HL-60/S4 treated with phorbol 12-myristate 13-acetate at 8.2 ng/mL for 4 days and 3 days (cell line): ENCODE measurements at regions not wholly inside any gene's neighbourhood (a gene's known extent, or its start where the extent isn't known, plus 50 kb on each side); places are given as distances from the start of the nearest gene placed in this dataset.

Experiments
- in situ Hi-C: fragments of 300-500 bp; cut with MboI; formaldehyde crosslinking; loops from 2 replicates; pipeline ENCODE4 v1.15.0; 2022; ENCODE audit warnings: low sequenced_read_pairs

- in situ Hi-C loops: no loop called here
These were observed 728.7 kb downstream of the LTN1 start for GRCh38 chr21:28263974-28264373.

DNA sequence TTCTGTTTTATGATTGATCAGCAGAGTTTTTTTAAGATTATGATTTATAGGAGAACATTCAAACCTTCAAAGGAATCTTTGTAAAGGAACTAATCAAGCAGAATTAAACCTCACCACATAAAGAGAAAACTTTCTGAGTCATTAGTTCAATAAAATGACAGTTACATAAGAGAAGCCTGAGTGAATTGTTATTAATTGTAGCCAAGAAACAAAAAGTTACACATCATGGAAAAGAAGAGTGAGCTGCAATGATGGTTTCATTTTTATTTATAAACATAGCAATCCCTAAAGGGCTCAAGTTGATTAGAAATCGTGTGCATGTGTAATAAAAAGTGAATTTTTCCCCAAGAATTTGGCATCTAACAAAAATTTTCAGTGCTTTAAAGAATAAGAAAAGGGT is 731.4 kb downstream of the LTN1 start:
- in situ Hi-C loops: no loop called here

- in situ Hi-C loops: no loop called here
These were observed 735.4 kb downstream of the LTN1 start for GRCh38 chr21:28257276-28257675.

DNA sequence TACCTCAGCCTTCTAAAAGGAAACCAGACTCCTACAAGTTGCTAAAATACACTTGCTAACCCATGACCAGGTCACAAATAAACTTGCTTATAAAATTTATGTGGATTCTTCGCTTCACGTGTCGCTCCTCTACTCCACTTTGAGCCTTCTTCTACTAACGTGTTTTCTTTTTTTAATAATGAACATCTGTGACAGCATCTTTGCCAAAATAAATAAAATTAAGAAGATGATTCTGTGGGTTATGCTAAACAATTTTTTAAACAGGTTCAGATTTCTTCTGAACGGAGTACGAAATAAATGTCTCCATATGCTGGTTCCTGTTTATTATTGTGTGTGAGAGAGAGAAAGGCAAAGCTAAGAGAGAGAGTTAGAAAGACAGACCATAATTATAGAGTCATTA is 735.8 kb downstream of the LTN1 start:
- in situ Hi-C loops: no loop called here

DNA sequence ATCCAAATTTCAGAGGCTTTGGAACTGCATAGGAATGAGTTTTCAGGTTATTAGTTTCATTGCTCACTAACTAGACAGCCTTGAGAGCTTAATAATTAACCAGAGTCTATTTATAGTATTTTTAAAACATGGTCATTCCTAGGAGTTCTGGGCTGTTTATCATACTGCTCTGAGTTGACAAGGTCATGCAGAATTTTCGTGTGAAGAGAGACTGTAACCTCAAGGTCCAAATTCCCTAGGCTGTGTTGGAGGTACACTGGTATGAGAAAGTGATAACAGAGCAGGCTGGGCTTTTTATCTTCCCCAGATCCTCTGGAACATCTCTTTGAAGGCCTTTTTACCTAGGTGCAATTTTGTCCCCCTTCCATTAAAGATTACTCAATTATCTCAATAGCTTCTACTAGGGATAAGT is 736.3 kb downstream of the LTN1 start:
- in situ Hi-C loops: no loop called here

DNA sequence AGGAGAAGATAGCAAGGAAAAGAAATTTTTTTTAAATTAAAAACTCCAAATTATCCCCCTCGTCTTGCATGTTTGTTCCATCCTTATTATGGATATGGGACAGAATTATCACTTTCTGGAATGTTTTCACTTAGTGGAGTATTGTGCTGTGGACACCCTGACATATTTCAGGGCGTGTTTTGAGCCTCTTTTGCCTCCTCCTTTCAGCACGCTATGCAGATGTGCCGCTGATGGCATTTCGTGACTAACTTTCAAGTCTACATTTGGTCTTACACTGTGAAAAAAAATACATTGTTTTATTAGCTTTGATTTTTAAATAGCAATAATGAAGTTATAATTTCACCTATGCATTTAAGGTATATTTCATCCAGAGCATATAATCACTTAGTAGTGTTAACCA is 738.7 kb downstream of the LTN1 start:
- in situ Hi-C loops: no loop called here

DNA sequence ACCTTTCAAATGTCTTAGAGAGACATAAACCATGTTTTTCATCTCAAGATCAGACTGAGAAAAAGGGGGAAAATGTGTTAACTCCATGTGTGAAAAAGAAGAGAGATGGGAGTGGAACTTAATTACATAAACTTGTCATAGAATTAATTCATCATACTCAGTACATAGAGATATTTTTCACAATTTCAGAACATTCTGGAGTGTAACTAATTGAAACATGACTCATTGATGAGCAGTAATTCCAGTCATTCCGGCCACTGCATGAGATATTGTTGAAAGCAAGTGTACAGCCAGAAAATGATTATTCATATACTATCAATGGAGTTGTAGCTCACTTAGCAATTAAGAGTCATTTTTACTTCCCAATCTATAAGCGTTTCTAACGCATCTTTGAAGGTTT is 739.3 kb downstream of the LTN1 start:
- in situ Hi-C loops: no loop called here

GRCh38 chr21:28252928-28253327 is 739.7 kb downstream of the LTN1 start:
- in situ Hi-C loops: no loop called here

- in situ Hi-C loops: no loop called here
These were observed 741.7 kb downstream of the LTN1 start for GRCh38 chr21:28250946-28251345.

GRCh38 chr21:28247454-28248020 is 745.1 kb downstream of the LTN1 start:
- in situ Hi-C loops: no loop called here

- in situ Hi-C loops: no loop called here
These were observed 752.1 kb downstream of the LTN1 start for GRCh38 chr21:28240586-28240985.

DNA sequence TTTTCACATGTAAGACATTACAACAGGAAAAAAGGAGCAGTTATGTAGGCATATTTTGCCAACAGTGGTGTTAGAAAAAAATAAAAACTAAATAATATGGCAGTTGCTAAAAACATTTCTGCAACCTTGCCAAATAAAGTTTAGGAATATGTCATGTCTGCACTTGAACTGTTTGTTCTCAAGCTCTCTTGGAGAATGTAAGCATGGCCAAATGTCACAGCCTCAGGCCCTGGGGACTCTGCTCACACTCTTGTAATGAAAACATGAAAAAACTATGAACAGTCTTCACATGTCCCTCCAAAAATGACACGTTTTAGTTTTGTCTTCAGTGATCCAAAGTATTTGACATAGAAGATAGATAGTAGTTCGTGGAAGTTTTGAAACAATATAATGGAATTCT is 753.3 kb downstream of the LTN1 start:
- in situ Hi-C loops: no loop called here

GRCh38 chr21:28237661-28238060 is 755.0 kb downstream of the LTN1 start:
- in situ Hi-C loops: no loop called here

- in situ Hi-C loops: no loop called here
These were observed 757.3 kb downstream of the LTN1 start for GRCh38 chr21:28235169-28235895.

DNA sequence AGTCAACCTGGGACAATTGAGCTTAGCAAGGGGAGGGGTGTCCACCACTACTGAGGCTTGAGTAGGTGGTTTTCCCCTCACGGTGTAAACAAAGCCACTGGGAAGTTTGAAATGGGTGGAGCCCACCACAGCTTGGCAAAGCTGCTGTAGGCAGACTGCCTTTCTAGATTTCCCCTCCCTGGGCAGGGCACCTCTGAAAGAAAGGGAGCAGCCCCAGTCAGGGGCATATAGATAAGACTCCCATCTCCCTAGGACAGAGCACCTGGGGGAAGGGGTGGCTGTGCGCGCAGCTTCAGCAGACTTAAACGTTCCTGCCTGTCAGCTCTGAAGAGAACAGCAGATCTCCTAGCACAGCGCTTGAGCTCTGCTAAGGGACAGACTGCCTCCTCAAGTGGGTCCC is 758.4 kb downstream of the LTN1 start:
- in situ Hi-C loops: no loop called here

DNA sequence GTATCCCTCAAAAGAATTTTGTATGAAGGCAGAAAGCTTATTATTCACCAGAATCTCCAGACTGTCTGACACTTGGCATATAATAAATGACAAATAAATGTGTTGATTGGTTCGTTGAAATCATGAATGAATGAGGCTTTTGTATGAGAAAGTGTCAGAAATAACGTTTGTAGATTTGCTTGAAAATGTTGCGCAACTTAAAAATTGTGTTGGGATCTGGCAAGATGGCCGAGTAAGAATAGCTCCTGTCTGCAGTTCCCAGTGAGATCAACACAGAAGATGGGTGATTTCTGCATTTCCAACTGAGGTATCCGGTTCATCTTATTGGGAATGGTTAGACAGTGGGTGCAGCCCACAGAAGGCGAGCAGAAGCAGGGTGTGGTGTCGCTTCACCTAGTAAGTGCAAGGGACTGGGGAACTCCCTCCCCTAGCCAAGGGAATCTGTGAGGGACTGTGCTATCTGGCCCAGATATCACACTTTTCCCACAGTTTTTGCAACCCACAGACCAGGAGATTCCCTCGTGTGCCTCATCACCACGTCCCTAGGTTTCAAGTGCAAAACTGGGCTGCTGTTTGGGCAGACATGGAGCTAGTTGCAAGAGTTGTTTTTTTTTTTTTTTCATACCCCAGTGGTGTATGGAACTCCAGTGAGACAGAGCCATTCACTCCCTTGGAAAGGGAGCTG is 759.0 kb downstream of the LTN1 start:
- in situ Hi-C loops: no loop called here

DNA sequence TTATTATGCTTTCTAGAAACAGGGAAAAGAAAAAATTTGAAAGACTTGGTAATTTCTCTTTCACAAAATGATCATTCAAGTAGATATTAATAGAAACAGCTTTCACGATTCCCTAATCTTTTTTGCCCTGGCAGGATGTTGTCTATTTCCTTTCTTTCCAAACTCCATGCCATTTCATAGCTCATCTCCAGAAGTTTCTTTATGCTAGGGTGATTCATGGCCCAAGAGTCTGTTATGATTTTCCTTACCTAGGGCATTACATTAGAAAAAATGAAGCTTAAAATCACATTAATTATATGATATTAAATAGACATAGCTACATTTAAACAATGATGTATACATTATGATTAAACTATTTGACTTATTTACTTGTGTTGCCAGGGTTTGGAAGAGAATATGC is 762.1 kb downstream of the LTN1 start:
- in situ Hi-C loops: no loop called here

DNA sequence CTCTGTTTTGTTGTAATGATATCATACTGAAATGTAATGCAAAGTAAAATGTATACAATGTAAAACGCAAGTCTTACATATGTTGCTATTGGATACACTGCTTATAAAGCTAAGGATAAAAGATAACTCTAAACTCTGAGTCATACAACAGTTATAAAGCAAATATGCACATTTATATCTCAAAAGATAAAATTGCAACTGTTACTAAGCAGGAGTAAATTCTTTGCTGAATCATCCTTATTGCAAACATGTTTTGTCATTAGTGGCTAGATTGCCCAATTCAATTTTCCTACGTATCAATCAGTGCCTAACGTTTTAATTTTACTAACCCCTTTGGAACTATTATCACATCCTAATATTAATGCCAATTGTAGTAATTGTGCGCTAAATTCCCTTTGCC is 762.9 kb downstream of the LTN1 start:
- in situ Hi-C loops: no loop called here

GRCh38 chr21:28228636-28228995 is 764.1 kb downstream of the LTN1 start:
- in situ Hi-C loops: no loop called here

DNA sequence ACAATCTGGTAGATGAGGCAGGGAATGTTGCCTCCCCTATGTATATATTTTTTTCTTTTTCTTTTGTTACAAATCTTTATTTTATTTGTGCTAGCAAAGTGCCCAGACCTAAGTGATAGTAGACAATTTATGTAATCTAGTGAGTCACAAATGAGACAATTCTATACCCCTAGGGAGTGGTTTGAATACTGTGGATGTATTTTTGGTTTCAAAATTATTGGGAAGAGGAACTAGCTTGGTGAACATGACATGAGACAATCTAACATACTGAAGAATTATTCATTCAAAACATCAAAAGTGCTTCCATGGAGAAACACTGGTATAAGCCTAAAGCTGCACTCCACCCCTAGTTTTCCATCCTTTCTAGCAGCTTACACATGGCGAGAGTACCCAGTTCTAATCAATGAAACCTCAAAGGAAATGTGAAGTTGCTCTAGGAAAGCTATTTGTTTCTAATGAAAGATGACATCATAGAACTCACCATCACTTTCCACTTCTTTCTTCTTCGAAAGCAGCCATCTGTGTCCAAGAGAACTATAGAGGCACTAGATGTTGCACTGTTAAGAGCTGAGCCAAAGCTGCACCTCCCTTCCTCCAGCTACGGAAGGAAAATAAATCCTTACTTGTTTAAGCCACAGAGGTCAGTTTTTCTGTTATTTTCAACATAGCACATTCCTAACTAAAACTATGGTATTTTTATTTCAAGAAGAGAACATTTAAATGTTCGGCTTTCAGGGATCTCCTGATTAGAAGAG is 764.6 kb downstream of the LTN1 start:
- in situ Hi-C loops: no loop called here

GRCh38 chr21:28226563-28226962 is 766.1 kb downstream of the LTN1 start:
- in situ Hi-C loops: no loop called here
